Omental fat pad (tissue), 3 donors: ENCODE measurements at regions not wholly inside any gene's neighbourhood (a gene's known extent, or its start where the extent isn't known, plus 50 kb on each side); places are given as distances from the start of the nearest gene placed in this dataset.
"Not testable (repeated sequence)": the region's sequence is repeated elsewhere in the genome, so short reads cannot be mapped to it uniquely, and the experiment has no call there.

Experiments used
- ATAC-seq: fragments of 150-250 bp; one replicate; pipeline ENCODE4 v1.9.1; 2016; ENCODE audit warnings: mild to moderate bottlenecking, moderate library complexity; ENCODE audit not compliant: low FRiP score
- DNase-seq: peaks from one replicate; pipeline ENCODE4 v3.0.0-alpha.2; 2019; ENCODE audit warnings: low spot score
- CTCF ChIP-seq, 3 donors: fragments of 450-650 bp; IDR thresholded peaks; one replicate each; pipeline ENCODE4 v1.5.1; 2016 to 2017; ENCODE audit warnings: antibody characterized with exemption in 3 of 3, mild to moderate bottlenecking in 3 of 3, moderate library complexity in 2 of 3

GRCh38 chr6:84596488-84596887, 167.9 kb downstream of the TBX18 start:
- no peak for TF ChIP-seq CTCF (IDR thresholded peaks at IDR 0.05)

GRCh38 chr6:84588697-84589080, 175.7 kb downstream of the TBX18 start:
- TF ChIP-seq CTCF (IDR thresholded peaks at IDR 0.05), result no peak
- no peak for DNase-seq

More at GRCh38 chr6:84596488-84596887, 167.9 kb downstream of the TBX18 start:
- ATAC-seq, result no peak
- DNase-seq, result no peak

GRCh38 chr6:84587994-84588696, 176.3 kb downstream of the TBX18 start:
- ATAC-seq, result not testable (repeated sequence)

More at GRCh38 chr6:84588697-84589080, 175.7 kb downstream of the TBX18 start:
- no peak for ATAC-seq

GRCh38 chr6:84587202-84587940, 177.0 kb downstream of the TBX18 start:
- DNase-seq, ATAC-seq: not testable (repeated sequence)

More at GRCh38 chr6:84587994-84588696, 176.3 kb downstream of the TBX18 start:
- not testable (repeated sequence) for DNase-seq

GRCh38 chr6:84583784-84584183, 180.6 kb downstream of the TBX18 start:
- ATAC-seq (no peak), DNase-seq (no peak)
- no peak for TF ChIP-seq CTCF (IDR thresholded peaks at IDR 0.05)

- ATAC-seq (no peak), DNase-seq (no peak)
- TF ChIP-seq CTCF (IDR thresholded peaks at IDR 0.05), result no peak
These were observed 181.4 kb downstream of the TBX18 start for GRCh38 chr6:84582997-84583396.

- ATAC-seq, result no peak
These were observed 182.7 kb downstream of the TBX18 start for GRCh38 chr6:84581494-84582259.

More at GRCh38 chr6:84581494-84582259, 182.7 kb downstream of the TBX18 start:
- TF ChIP-seq CTCF (IDR thresholded peaks at IDR 0.05), result no peak
- DNase-seq, result no peak
